Colon (tissue), 2 donors: ENCODE measurements at regions not wholly inside any gene's neighbourhood (a gene's known extent, or its start where the extent isn't known, plus 50 kb on each side); places are given as distances from the start of the nearest gene placed in this dataset.
"Not testable (repeated sequence)": the region's sequence is repeated elsewhere in the genome, so short reads cannot be mapped to it uniquely, and the experiment has no call there.

ENCODE experiments used
- FAIRE-seq: peaks from 2 replicates; lab custom pipeline; 2012; peaks lifted over from hg19 to GRCh38; lab: Jason Lieb, UNC
- donor health status: control.
- donor health status: control.

DNA sequence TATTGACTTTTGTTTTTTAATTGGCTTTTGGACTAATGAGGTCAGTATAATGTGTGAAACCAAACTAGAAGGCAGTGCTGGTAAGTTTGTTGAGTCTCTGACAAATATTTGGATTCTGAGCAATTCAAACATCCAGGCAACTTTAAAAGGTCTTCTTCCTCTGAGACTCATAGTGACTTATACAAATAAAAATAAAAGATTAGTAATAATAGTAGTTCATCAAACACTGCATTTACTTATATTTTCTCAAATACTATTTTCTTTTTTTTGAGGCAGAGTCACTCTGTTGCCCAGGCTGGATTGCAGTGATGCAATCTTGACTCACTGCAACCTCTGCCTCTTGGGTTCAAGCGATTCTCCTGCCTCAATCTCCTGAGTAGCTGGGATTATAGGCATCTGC lies 337.9 kb downstream of the DAD1 start:
- no peak for FAIRE-seq

DNA sequence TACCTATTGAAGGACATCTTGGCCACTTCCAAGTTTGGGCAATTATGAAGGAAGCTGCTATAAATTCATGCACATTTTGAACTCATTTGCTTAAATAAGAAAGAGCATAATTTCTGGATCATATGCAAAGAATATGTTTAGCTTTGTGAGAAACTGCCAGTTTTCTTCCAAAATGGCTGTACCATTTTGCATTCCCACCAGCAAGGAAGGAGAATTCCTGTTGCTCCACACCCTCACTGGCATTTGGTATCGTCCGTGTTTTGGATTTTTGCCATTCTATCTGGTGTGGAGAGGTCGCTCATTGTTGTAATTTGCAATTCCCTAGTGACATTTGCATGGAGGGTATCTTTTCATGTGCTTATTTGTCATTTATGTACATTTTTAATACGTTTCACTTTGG lies 339.3 kb downstream of the DAD1 start:
- FAIRE-seq = no peak

DNA sequence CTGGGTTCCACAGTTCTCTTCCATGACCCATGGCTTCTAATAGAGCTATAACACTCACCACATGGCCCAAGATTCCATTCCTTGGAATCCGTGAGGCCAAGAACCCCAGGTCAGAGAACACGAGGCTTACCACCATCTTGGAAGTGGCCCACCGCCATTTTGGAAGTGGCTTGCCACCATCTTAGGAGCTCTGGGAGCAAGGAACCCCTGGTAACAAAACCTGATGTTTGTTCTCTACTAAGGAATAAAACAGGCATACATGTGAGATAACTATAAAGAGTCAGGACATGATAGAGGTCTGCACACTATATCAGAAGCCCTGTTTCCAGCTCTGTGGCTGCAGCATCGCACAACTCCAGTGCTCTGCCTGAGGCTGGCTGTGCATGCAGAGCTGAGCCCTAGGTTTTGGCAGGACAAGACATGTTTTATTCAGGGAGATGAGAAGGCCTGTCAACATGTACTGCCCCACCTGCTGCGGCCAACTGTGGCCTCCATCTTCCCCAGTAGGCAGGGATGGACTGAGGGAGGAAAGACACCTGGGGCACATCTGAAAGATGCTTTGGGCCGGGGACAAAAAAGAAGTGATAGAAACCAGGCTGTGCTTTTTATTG lies 344.9 kb downstream of the DAD1 start:
- FAIRE-seq = no peak

DNA sequence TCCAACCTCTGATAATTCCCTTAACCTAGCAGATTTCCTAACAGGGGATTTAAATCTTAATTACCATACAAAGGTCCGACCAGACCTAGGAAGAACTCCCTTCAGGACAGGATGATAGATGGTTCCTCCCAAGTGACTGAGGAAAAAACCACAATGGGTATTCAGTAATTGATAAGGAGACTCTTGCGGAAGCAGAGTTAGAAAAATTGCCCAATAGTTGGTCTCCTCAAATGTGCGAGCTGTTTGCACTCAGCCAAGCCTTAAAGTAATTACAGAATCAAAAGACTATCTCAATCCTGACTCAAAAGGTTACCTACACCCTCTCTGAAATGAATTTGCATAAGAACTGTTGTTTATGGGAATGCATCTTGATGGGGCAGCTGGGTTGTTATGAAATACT lies 350.7 kb downstream of the DAD1 start:
- not testable (repeated sequence) for FAIRE-seq

DNA sequence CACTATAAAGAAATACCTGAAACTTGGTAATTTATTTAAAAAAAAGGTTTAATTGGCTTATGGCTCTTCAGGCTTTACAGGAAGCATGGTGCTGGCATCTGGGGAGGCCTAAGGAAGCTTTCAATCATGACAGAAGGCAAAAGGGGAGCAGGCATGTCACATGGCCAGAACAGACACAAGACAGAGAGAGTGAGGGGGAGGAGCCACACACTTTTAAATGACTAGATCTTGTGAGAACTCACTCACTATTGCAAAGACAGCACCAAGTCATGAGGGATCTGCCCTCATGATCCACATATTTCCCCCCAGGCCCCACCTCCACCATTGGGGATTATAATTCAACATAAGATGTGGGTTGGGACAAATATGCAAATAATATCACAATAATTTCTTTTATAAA lies 355.6 kb downstream of the DAD1 start:
- no peak for FAIRE-seq

DNA sequence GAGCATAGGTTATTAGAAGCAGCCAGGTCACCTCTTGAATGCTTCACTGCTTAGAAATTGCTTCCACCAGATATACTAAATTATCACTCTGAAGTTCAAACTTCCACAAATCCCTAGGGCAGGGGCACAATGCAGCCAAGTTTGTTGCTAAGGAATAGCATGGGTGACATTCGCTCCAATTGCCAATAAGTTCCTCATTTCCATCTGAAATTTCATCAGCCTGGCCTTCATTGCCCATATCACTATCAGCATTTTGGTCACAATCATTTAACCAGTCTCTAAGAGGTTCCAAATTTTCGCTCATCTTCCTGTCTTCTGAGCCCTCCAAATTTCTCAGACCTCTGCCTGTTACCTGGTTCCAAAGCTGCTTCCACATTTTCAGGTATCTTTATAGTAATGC lies 356.1 kb downstream of the DAD1 start:
- FAIRE-seq = no peak

DNA sequence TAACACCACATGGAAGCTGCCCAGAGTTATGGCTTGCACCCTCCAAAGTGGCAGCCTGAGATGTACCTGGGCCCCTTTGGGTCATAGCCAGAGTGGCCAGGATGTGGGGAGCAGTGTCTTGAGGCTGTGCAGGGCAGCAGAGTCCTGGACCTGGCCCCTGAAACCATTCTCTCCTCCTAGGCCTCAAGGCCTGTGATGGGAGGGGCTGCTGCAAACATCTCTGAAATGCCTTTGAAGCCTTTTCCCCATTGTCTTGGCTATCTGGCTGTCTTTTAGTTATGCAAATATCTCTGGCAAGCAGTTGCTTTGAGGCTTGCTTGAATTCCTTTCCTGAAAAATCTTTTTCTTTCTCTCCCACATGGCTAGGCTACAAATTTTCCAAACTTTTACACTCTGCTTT lies 356.5 kb downstream of the DAD1 start:
- FAIRE-seq = no peak

DNA sequence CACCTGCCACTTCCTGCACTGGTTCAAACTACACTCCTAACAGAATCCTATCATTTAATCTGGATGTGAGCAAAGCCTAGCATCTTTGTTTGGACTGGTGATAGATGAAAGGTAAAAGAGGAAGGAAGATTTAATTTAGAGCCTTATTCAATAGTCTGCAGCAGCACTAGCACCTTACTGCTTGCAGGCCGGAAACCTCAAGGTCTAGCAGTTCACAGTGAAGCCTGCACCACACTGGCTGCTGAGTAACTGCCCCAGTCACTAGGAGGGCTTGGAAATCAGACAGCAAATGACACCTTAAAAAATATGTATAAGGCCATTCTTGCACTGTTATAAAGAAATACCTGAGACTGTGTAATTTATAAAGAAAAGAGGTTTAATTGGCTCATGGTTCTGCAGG lies 358.0 kb downstream of the DAD1 start:
- FAIRE-seq = no peak

DNA sequence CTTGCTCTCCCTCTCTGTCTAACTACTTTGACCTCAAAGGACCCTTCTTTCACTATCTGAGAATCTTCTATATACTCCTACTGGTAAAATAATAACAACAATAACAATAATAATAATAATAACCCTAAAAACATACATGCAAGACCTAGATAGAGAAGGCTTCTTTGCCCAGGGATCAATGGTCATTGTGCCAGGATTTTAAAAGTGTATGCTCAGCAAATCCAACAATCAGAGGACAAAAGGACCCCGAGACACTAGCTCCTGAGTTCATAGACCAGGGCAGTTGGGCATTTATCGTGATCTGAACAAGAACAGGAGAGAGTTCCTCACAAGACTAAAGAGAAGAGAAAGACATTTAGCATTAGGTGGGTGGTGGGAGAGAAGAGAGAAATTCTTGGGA lies 358.5 kb downstream of the DAD1 start:
- FAIRE-seq = no peak

DNA sequence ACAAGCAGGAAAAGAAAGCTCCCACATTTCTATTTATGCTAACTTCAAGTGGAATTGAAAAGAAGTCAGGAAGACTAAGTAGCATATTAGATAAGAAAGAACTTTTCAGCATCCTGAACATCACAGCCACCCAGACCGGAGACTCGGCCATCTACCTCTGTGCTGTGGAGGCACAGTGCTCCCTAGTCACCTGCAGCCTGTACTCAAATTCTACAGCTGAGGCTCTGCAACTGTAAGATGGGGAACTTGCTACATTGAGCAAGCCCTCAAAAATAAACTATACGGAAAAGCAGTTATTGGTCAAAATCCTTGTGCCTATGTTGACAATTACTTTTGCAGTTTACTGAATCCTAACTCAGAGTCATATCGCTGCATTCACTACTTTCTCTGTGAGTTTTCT lies 361.9 kb downstream of the DAD1 start:
- FAIRE-seq = no peak

DNA sequence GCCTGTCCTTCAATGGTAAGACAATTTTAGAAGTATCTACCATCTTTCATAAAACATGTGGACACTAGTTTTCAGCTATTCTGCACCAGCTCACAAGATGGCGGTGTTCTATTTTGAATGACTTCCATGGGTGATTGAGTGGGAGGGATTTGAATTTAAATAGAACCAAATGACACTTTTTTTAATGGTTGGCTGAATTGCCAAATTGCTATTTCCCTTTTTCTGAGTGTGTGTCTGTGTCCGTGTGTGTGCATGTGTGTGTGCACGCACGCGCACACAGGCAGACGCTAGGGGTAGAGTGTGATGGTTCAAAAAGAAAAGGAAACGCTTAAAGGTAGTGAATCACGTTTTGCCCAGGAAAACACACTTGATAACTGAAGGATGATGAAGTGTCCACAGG lies 362.6 kb downstream of the DAD1 start:
- no peak for FAIRE-seq

DNA sequence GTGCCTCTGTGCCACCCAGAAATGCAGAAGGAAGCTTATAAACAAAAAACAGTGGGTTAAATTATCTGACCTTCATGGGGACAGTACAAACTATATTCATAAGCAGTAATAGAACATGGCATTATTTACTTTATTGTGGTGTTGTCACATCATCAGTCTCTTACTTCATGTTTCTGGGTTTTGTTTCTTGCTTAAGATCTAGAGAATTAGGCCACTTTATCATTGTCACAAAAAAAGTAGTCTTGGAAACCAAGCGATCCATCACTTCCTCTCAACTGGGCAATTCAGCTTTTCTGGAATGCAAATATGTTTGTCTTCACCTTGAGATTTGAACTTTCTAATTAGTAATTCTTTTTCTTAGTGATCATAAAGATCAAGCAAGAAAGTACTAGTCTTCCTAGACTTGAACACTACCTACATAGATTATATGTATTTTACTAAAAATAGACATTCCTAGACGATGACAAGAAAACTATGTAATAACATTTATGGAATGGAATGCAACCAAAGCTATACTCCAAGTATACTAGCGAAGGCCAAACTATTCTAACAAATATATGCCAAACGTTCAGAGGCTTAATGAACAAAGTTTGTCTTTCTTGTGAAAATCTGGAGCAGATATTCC lies 363.4 kb downstream of the DAD1 start:
- FAIRE-seq = no peak

DNA sequence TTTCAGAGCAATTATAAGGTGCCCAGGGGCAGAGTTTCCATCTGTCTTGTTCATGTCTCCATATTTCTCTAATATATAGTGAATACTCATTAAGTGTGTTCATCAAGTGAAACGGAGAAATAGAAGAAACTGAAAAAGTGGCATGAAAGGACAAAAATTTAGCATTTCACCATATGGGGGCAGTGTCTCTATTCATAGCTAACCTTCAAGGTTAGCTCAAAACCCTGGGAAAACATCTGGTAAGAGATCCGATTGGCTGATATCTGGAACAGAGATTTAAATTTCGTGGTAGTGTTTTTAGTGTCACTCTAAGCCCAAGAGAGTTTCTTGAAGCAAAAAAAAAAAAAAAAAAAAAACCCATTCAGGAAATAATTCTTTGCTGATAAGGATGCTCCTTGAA lies 367.5 kb downstream of the DAD1 start:
- no peak for FAIRE-seq

DNA sequence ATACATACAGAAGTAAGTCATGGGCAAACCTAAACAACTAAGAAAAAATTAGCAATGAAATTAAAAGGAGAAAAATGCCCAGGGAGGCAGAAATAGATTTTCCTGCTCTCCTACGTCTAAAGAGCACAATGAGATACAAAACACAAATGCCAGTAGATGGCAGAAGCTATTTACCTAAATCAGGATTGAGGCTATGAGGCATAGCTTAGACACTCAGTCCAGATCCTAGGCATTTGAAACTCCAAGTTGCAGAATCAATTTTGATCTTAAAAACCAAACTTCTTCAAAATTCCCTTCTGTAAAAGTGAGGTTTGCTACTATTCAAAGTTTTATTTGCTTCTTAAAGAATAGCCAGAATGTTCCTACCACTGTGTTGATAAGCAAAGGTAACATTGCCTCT lies 368.6 kb downstream of the DAD1 start:
- no peak for FAIRE-seq

DNA sequence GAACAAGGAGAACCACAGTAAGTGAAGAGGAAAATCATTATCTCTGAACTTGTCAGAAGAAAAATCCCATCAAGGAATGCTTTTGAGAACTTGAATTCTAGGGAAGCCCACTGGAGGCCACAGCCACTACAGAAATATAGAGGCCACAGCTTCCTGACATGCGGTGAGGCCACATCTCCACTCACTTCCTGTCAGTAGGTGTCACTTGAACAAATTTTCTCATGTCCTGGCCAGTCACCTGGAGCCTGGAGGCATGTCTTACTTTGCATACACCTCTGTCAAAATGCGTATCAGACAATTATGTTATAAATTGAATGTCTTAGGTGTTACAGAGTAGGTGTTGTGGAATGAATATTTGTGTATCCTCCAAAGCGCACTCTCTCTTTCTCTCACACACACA lies 370.3 kb downstream of the DAD1 start:
- no peak for FAIRE-seq

DNA sequence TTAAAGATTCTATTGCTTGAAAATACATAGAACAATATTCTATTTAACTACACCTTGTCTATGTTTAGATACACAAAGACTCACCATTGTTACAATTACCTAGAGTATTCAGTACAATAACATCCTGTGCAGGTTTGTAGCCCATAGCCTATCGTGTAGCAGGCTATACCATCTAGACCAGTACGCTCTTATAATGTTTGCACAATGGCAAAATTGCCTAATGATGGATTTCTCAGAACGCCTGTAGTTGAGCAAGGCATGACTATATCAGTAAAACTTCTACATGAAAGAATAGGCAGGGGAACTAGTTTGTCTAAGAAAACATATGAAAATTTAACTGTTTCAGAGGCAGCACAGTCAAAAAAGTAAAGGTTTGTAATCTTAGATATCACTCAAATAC lies 375.9 kb downstream of the DAD1 start:
- no peak for FAIRE-seq

DNA sequence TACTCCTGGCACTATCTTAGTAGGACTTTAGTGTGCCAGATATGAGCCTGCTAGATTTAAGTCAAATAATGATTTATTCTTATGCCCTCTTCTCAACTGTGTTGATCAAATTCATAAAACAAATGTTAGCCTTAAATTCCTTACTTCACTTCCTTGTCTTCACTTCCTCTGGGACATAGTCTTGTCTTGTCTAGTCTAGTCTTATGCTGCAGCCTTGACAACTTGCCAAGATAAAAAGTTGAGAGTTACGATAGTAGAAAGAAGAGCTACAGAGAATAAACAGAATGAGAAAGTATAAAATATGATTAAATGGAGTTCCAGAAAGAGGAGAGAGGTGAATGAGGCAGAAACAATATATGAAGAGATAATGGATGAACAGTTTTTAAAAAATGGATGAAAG lies 378.1 kb downstream of the DAD1 start:
- FAIRE-seq = no peak

DNA sequence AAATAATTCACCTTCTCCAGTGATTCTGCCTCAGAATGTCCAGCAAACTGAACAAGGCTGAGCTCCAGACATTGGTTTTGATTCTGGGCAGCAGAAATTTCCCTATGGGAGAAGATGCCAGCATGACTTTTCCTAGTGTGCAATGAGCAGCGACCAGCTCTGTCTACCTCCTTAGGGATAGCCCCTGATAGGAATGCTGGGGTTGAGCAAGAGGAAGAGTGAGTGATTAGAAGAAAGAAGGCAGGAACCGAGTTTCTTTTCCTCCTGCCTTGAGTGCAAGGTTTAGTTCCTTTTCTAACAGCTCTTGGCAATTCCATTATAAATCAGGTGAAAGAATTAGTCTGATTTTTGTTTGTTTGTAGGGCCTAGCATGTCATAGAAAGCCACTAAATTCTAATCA lies 379.0 kb downstream of the DAD1 start:
- FAIRE-seq = no peak

DNA sequence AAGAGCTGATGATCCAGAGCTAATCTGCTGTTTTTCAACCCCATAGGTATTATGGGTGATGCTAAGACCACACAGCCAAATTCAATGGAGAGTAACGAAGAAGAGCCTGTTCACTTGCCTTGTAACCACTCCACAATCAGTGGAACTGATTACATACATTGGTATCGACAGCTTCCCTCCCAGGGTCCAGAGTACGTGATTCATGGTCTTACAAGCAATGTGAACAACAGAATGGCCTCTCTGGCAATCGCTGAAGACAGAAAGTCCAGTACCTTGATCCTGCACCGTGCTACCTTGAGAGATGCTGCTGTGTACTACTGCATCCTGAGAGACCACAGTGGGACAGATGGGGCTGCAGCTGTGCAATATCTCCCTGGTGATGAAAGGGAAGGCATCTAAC lies 386.0 kb downstream of the DAD1 start:
- no peak for FAIRE-seq

DNA sequence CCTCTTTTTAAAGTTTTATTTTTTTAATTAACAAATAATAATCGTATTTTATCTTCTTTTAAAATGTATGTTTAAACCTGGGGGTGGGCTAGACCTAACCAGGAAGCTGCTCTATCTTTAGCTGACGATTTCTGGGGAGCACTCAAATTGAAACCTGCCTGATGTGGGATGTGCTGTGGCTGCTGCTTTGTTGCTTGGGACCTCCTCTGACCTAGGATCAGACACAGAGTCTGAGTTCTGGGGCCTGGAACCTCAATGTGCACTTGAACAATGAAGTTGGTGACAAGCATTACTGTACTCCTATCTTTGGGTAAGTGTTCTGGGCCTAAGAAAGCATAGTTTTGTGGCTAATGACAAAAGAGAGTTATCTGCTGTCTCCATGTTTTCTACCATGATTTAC lies 386.7 kb downstream of the DAD1 start:
- FAIRE-seq = no peak

DNA sequence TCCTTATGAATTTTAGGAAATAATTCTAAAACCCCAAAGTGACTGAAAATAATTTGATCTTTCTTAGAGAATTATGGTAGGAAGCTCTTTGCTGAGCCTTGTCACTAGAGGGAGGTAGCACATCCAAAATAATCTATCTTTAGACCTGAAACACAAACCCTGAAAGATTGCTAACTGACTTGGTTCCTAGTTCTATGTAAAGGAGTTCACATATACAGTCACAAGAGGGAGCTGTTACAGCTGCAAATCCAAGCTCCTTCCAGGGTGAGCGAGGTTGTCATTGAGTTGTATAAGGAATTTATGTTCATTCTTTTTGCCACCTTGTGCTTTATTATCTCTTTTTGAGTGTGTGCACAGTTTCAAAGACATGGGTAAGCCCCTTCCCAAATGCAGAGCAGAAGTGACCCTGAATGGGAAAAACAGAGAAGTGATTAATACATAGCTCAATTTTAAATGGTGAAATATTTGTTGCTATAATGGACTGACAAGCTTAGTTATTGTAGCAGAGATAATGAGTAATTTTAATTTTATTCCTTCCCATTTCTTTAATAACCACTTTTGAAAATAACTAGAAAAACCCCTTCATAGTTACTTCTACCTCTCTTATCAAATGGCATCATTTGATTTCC lies 387.9 kb downstream of the DAD1 start:
- no peak for FAIRE-seq

DNA sequence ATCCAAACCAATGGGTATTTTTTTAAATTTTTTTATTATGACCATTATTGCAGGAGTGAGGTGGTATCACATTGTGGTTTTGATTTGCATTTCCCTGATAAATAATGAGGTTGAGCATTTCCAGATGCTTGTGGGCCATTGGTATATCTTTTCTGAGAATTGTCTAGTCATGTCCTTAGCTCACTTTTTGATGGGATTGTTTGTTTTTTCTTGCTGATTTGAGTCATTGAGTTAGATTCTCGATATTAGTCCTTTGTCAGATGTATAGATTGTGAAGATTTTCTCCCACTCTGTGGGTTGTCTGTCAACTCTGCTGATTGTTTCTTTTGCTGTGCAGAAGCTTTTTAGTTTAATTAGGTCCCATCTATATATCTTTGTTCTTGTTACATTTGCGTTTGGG lies 388.9 kb downstream of the DAD1 start:
- FAIRE-seq = not testable (repeated sequence)

DNA sequence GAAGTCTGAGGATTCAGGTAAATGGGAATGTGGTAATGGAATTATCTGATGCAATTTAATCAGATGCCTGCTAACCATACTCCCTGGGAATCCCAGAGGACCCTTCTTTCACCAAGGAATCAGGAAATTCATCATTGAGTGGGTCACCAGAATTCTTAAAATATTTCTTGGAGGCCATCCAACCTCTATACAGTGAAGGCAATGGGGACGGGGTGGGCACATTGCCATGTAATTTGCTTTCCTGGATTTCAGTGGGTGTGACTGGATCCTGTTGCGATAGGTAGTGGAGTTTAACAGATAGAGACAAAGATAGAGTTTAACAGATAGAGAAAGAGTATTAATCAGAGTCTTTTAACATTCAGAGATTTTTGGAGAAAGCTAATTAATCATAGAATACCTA lies 394.4 kb downstream of the DAD1 start:
- FAIRE-seq = no peak
